Activated CD4-positive, alpha-beta T cell treated with anti-CD3 and anti-CD28 coated beads, Interleukin-10, Interleukin-2, amounts not matched to agents 100 ng/mL and 50 ng/mL, durations not matched to agents 16 hours and 8 hours (primary cell): ENCODE measurements at regions not wholly inside any gene's neighbourhood (a gene's known extent, or its start where the extent isn't known, plus 50 kb on each side); places are given as distances from the start of the nearest gene placed in this dataset.

Experiments
- DNase-seq: peaks from one replicate; pipeline ENCODE4 v3.0.0-alpha.2; 2020

- DNase-seq, result no peak
These were observed 58.3 kb upstream of the SPATA31E1 start for GRCh38 chr9:87824216-87824875.

GRCh38 chr9:87824886-87825285, 57.8 kb upstream of the SPATA31E1 start:
- no peak for DNase-seq

GRCh38 chr9:87826331-87826730, 56.3 kb upstream of the SPATA31E1 start:
- no peak for DNase-seq

- DNase-seq, result no peak
These were observed 55.3 kb upstream of the SPATA31E1 start for GRCh38 chr9:87827341-87827740.

GRCh38 chr9:87829756-87830155, 52.9 kb upstream of the SPATA31E1 start:
- no peak for DNase-seq

GRCh38 chr9:87830446-87830845, 52.2 kb upstream of the SPATA31E1 start:
- DNase-seq, result no peak

GRCh38 chr9:87831159-87831558, 51.5 kb upstream of the SPATA31E1 start:
- no peak for DNase-seq
